Spleen (tissue), 11 donors: ENCODE measurements at regions not wholly inside any gene's neighbourhood (a gene's known extent, or its start where the extent isn't known, plus 50 kb on each side); places are given as distances from the start of the nearest gene placed in this dataset.

Experiments
- DNase-seq: peaks from one replicate; pipeline ENCODE4 v3.0.0-alpha.2; 2020
- H3K27ac ChIP-seq, 8 donors: fragments of 200-600 bp; sonication (generic) in 7 of 8; 1 replicate in 4 of 8; 2 replicates in 4 of 8; pipeline versions ENCODE4 v1.5.0 to v1.8.0; 2016 to 2021; ENCODE audit warnings: inconsistent platforms in 4 of 8, mild to moderate bottlenecking in 4 of 8, moderate library complexity in 1 of 8
- H3K27me3 ChIP-seq, 7 donors: fragments of 200-600 bp; sonication (generic) in 6 of 7; replicated peaks in 1 of 7; 1 replicate in 4 of 7; 2 replicates in 3 of 7; pipeline versions ENCODE4 v1.5.0 to v1.8.0; 2016 to 2021; ENCODE audit warnings: inconsistent platforms in 3 of 7, mild to moderate bottlenecking in 1 of 7
- H3K36me3 ChIP-seq, 6 donors: fragments of 200-600 bp; sonication (generic) in 5 of 6; 1 replicate in 4 of 6; 2 replicates in 2 of 6; pipeline versions ENCODE4 v1.5.0 to v1.8.0; 2016 to 2021; ENCODE audit warnings: inconsistent platforms in 2 of 6
- H3K4me1 ChIP-seq, 6 donors: fragments of 200-600 bp; sonication (generic) in 5 of 6; 1 replicate in 3 of 6; 2 replicates in 3 of 6; pipeline versions ENCODE4 v1.5.0 to v1.8.0; 2016 to 2021; ENCODE audit warnings: inconsistent platforms in 3 of 6
- H3K4me3 ChIP-seq, 8 donors: fragments of 200-600 bp; sonication (generic) in 7 of 8; 1 replicate in 4 of 8; 2 replicates in 4 of 8; pipeline versions ENCODE4 v1.5.0 to v1.8.0; 2016 to 2021; ENCODE audit warnings: inconsistent platforms in 4 of 8, mild to moderate bottlenecking in 4 of 8, moderate library complexity in 2 of 8
- H3K9me3 ChIP-seq, 8 donors: fragments of 200-600 bp; sonication (generic) in 7 of 8; 1 replicate in 4 of 8; 2 replicates in 4 of 8; pipeline versions ENCODE4 v1.5.0 to v1.8.0; 2016 to 2021; ENCODE audit warnings: inconsistent platforms in 4 of 8
- CTCF ChIP-seq, 11 experiments: fragments of 200-600 bp in 7 of 11; fragments of 450-650 bp in 4 of 11; sonication (generic) in 4 of 11; IDR thresholded peaks in 8 of 11; conservative IDR thresholded peaks in 3 of 11; 1 replicate in 7 of 11; 2 replicates in 4 of 11; pipeline versions ENCODE4 v1.4.0 to v1.8.0; 2016 to 2021; ENCODE audit warnings: antibody characterized with exemption in 11 of 11, inconsistent platforms in 4 of 11, mild to moderate bottlenecking in 1 of 11
- POLR2A ChIP-seq, 3 donors: fragments of 450-650 bp; IDR thresholded peaks; one replicate each; pipeline ENCODE4 v1.5.1; 2017; ENCODE audit warnings: antibody characterized with exemption in 3 of 3, mild to moderate bottlenecking in 1 of 3
- POLR2AphosphoS5 ChIP-seq, 3 donors: sonication (generic); formaldehyde crosslinking; IDR thresholded peaks; one replicate each; pipeline ENCODE4 v1.5.1; 2017; ENCODE audit warnings: antibody characterized with exemption in 3 of 3
- WGBS, 5 donors: extraction: QIAGEN DNeasy Blood & Tissue Kit in 3 of 5; methylation state at CpG; one replicate each; pipeline versions ENCODE4 v1.1.5 to v1.1.7; 2013 to 2018; 5-methylcytosine and 5-hydroxymethylcytosine counted together
- intact Hi-C: fragments of 100-400 bp; cut with DNase I; formaldehyde crosslinking; loops from one replicate; pipeline ENCODE4 v1.15.0; 2023; ENCODE audit warnings: low total_unique reads
- donor health status: healthy with polysubstance abuse.
- donor health status: DM: no; HTN: no; CAD: no; lungs with moderate emphysema.
- donor health status: DM: no; HTN: no; CAD: no.
- donor health status: Bipolar disorder and iron deficiency.
- donor health status: healthy.
- donor health status: DM: no; HTN: no; CAD: no.
- donor health status: DM: yes; HTN: yes; CAD: no.

GRCh38 chr13:27673911-27674310, 52.2 kb downstream of the POLR1D start:
- intact Hi-C loops = no loop called here
- DNase-seq = no peak
- H3K9me3 ChIP-seq = peaks cover 0 to 7% (median 0%) of the 10 kb centered on the region in 8 donors
- WGBS, 5 donors = 89 to 100% (median 96%) methylated on average over 1 of the region's 1 CpG
- no peaks in the 10 kb centered on the region for H3K4me1 ChIP-seq
- H3K36me3 ChIP-seq = no peaks in the 10 kb centered on the region
- no peak overlapping the region for H3K27ac ChIP-seq
- no peak overlapping the region for H3K4me3 ChIP-seq
- no peaks in the 10 kb centered on the region for H3K27me3 ChIP-seq
- TF ChIP-seq CTCF (IDR thresholded peaks at IDR 0.05 in 8 of 11, conservative IDR thresholded peaks at IDR 0.05 in 3 of 11) = no peak
- TF ChIP-seq POLR2A (IDR thresholded peaks at IDR 0.05) = no peak
- TF ChIP-seq POLR2AphosphoS5 (IDR thresholded peaks at IDR 0.05) = no peak

GRCh38 chr13:27678306-27679040, 56.8 kb downstream of the POLR1D start:
- Histone ChIP-seq H3K4me1 (no peaks in the 10 kb centered on the region), H3K36me3 (no peaks in the 10 kb centered on the region), H3K27me3 (peaks cover 0 to 15% (median 0%) of the 10 kb centered on the region in 7 donors), H3K27ac (no peak overlapping the region), H3K9me3 (no peaks in the 10 kb centered on the region), H3K4me3 (no peak overlapping the region)
- WGBS, 5 donors = 74 to 85% (median 77%) methylated on average over 6 of the region's 6 CpGs
- TF ChIP-seq POLR2AphosphoS5 (IDR thresholded peaks at IDR 0.05) (no peak), CTCF (IDR thresholded peaks at IDR 0.05 in 8 of 11, conservative IDR thresholded peaks at IDR 0.05 in 3 of 11) (no peak), POLR2A (IDR thresholded peaks at IDR 0.05) (no peak)
- DNase-seq = no peak
- intact Hi-C loops = no loop called here

GRCh38 chr13:27679396-27679795, 57.7 kb downstream of the POLR1D start:
- Histone ChIP-seq H3K4me1 (no peaks in the 10 kb centered on the region), H3K36me3 (no peaks in the 10 kb centered on the region), H3K9me3 (peaks cover 0 to 7% (median 4%) of the 10 kb centered on the region in 8 donors), H3K27ac (no peak overlapping the region), H3K27me3 (peaks cover 0 to 15% (median 0%) of the 10 kb centered on the region in 7 donors), H3K4me3 (no peak overlapping the region)
- WGBS, 5 donors = 88 to 100% (median 95%) methylated on average over 1 of the region's 1 CpG
- intact Hi-C loops = no loop called here
- DNase-seq = no peak
- TF ChIP-seq POLR2AphosphoS5 (IDR thresholded peaks at IDR 0.05) = no peak
- TF ChIP-seq POLR2A (IDR thresholded peaks at IDR 0.05) = no peak
- no peak for TF ChIP-seq CTCF (IDR thresholded peaks at IDR 0.05 in 8 of 11, conservative IDR thresholded peaks at IDR 0.05 in 3 of 11)

- TF ChIP-seq POLR2A (IDR thresholded peaks at IDR 0.05) = no peak
- no peak for TF ChIP-seq CTCF (IDR thresholded peaks at IDR 0.05 in 8 of 11, conservative IDR thresholded peaks at IDR 0.05 in 3 of 11)
- TF ChIP-seq POLR2AphosphoS5 (IDR thresholded peaks at IDR 0.05) = no peak
- WGBS, 5 donors = 71 to 81% (median 77%) methylated on average over 4 to 5 of the region's 5 CpGs
Measured at GRCh38 chr13:27679896-27680295, 58.2 kb downstream of the POLR1D start.

More at GRCh38 chr13:27679896-27680295, 58.2 kb downstream of the POLR1D start:
- Histone ChIP-seq H3K27ac (no peak overlapping the region), H3K36me3 (no peaks in the 10 kb centered on the region), H3K9me3 (peaks cover 0 to 12% (median 8%) of the 10 kb centered on the region in 8 donors), H3K4me1 (no peaks in the 10 kb centered on the region), H3K27me3 (peaks cover 0 to 15% (median 0%) of the 10 kb centered on the region in 7 donors), H3K4me3 (no peak overlapping the region)
- DNase-seq = no peak
- intact Hi-C loops = no loop called here
